Gastroesophageal sphincter (tissue), 3 donors: ENCODE measurements at regions not wholly inside any gene's neighbourhood (a gene's known extent, or its start where the extent isn't known, plus 50 kb on each side); places are given as distances from the start of the nearest gene placed in this dataset.

Source experiments
- POLR2A ChIP-seq, 2 donors: fragments of 450-650 bp; IDR thresholded peaks; one replicate each; pipeline ENCODE4 v1.6.1; 2017; ENCODE audit warnings: antibody characterized with exemption in 2 of 2, mild to moderate bottlenecking in 2 of 2, moderate library complexity in 1 of 2
- POLR2AphosphoS5 ChIP-seq: sonication (generic); formaldehyde crosslinking; IDR thresholded peaks from one replicate; pipeline ENCODE4 v1.6.1; 2017; ENCODE audit warnings: antibody characterized with exemption
- TF ChIP-seq, protein P1 (sequence below), 4 experiments: fragments of 200-600 bp in 2 of 4; fragments of 450-650 bp in 2 of 4; sonication (generic) in 1 of 4; IDR thresholded peaks; one replicate each; pipeline ENCODE4 v1.5.1; 2017 to 2019; ENCODE audit warnings: antibody characterized with exemption in 4 of 4, mild to moderate bottlenecking in 2 of 4, moderate library complexity in 2 of 4

DNA sequence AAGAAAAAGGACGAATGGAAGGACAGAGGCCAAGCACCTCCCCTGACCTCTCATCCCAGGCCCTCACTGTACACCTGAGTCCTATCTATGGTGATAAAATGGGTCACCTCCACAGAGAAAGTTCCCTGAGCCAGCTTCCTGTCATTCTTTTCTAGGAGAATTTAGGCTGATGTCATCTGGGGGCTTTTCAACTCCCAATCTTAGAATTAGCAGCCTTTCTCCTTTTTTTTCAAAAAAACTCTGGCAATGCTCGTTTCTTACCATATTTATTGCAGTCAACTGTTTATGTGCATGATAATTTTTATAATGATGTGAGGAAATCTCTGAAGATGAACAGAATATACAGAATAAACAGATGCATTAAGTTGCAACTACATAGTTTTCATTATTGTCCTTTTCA, 177.6 kb downstream of the SNAPC1 start:
- TF ChIP-seq, protein P1, sequence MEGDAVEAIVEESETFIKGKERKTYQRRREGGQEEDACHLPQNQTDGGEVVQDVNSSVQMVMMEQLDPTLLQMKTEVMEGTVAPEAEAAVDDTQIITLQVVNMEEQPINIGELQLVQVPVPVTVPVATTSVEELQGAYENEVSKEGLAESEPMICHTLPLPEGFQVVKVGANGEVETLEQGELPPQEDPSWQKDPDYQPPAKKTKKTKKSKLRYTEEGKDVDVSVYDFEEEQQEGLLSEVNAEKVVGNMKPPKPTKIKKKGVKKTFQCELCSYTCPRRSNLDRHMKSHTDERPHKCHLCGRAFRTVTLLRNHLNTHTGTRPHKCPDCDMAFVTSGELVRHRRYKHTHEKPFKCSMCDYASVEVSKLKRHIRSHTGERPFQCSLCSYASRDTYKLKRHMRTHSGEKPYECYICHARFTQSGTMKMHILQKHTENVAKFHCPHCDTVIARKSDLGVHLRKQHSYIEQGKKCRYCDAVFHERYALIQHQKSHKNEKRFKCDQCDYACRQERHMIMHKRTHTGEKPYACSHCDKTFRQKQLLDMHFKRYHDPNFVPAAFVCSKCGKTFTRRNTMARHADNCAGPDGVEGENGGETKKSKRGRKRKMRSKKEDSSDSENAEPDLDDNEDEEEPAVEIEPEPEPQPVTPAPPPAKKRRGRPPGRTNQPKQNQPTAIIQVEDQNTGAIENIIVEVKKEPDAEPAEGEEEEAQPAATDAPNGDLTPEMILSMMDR (IDR thresholded peaks at IDR 0.05): no peak
- TF ChIP-seq POLR2A (IDR thresholded peaks at IDR 0.05) (no peak), POLR2AphosphoS5 (no peak)
